SK-N-SH (cell line): ENCODE measurements at regions not wholly inside any gene's neighbourhood (a gene's known extent, or its start where the extent isn't known, plus 50 kb on each side); places are given as distances from the start of the nearest gene placed in this dataset.

Source experiments
- CTCF ChIP-seq: fragments of 200-600 bp; sonication (generic); IDR thresholded peaks from 2 replicates; pipeline ENCODE4 v1.6.1; 2017; ENCODE audit warnings: antibody characterized with exemption, mild to moderate bottlenecking, moderate library complexity
- EP300 ChIP-seq, 2 experiments: IDR thresholded peaks; 2 replicates each; pipeline versions ENCODE4 v1.4.0 to v1.6.1; 2012; ENCODE audit warnings: borderline replicate concordance in 1 of 2, low read depth in 1 of 2, low read length in 1 of 2
- EZH2phosphoT487 ChIP-seq: fragments of 200-600 bp; sonication (generic); IDR thresholded peaks from 2 replicates; pipeline ENCODE4 v1.6.1; 2017; ENCODE audit warnings: low read depth, mixed run types, mild to moderate bottlenecking, antibody characterized with exemption, moderate library complexity, borderline replicate concordance
- GABPA ChIP-seq: IDR thresholded peaks from 2 replicates; pipeline ENCODE4 v1.4.0; 2012; ENCODE audit warnings: low read depth, mild to moderate bottlenecking
- IRF3 ChIP-seq: fragments of 150-350 bp; IDR thresholded peaks from 2 replicates; pipeline ENCODE4 v1.6.1; 2016; ENCODE audit warnings: mild to moderate bottlenecking, low read depth, low read length
- NRF1 ChIP-seq: IDR thresholded peaks from 2 replicates; pipeline ENCODE4 v1.6.1; 2012; ENCODE audit warnings: low read depth, mild to moderate bottlenecking, low read length
- POLR2AphosphoS5 ChIP-seq: IDR thresholded peaks from 2 replicates; pipeline ENCODE4 v1.6.1; 2012; ENCODE audit warnings: low read depth, low read length
- RAD21 ChIP-seq: IDR thresholded peaks from 2 replicates; pipeline ENCODE4 v1.6.1; 2012; ENCODE audit warnings: mild to moderate bottlenecking, low read length
- RCOR1 ChIP-seq: fragments of 150-350 bp; IDR thresholded peaks from 2 replicates; pipeline ENCODE4 v1.6.1; 2017; ENCODE audit warnings: antibody characterized with exemption, low read length
- RFX5 ChIP-seq: IDR thresholded peaks from 2 replicates; pipeline ENCODE4 v1.6.1; 2012; ENCODE audit warnings: mild to moderate bottlenecking, improper control_type of control experiment, low read length
- TAF1 ChIP-seq: IDR thresholded peaks from 2 replicates; pipeline ENCODE4 v1.6.1; 2012; ENCODE audit warnings: low read depth, mild to moderate bottlenecking, low read length, moderate library complexity, borderline replicate concordance
- TCF12 ChIP-seq: IDR thresholded peaks from 2 replicates; pipeline ENCODE4 v1.4.0; 2012
- USF2 ChIP-seq: fragments of 150-350 bp; IDR thresholded peaks from 2 replicates; pipeline ENCODE4 v1.6.1; 2017; ENCODE audit warnings: antibody characterized with exemption, low read length, low read depth, borderline replicate concordance
- YY1 ChIP-seq: IDR thresholded peaks from 2 replicates; pipeline ENCODE4 v1.4.0; 2012; ENCODE audit warnings: low read depth, mild to moderate bottlenecking

GRCh38 chr2:201536046-201536445, 84.5 kb downstream of the STRADB start:
- no peak for TF ChIP-seq CTCF
- no peak for TF ChIP-seq YY1
- TF ChIP-seq RCOR1 = no peak
- no peak for TF ChIP-seq POLR2AphosphoS5
- no peak for TF ChIP-seq EZH2phosphoT487
- no peak for TF ChIP-seq TCF12
- no peak for TF ChIP-seq TAF1
- TF ChIP-seq RFX5 = no peak
- no peak for TF ChIP-seq EP300 (IDR thresholded peaks at IDR 0.05; ENCODE audit: borderline replicate concordance in 1 of 2, low read depth in 1 of 2, low read length in 1 of 2)
- no peak for TF ChIP-seq USF2
- no peak for TF ChIP-seq GABPA
- no peak for TF ChIP-seq IRF3
- TF ChIP-seq NRF1 = no peak
- TF ChIP-seq RAD21 = no peak
